ENCODE measurements at regions not wholly inside any gene's neighbourhood (a gene's known extent, or its start where the extent isn't known, plus 50 kb on each side); places are given as distances from the start of the nearest gene placed in this dataset.

DNA sequence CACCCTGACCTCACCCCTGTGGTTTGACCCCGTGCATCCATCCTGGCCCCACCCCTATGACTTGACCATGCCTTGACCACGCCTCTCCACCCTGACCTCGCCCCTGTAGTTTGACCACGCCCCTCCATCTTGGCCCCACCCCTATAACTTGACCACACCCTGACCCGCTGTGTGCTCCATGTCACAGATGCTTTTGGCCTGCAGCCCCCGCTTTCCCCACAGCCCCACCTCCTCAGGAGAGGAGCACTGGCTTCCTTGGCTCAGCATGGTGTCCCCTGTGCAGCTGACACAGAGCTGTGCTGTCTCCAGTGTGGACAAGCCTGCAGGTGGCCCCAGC lies 269.9 kb upstream of the SFSWAP start:
- TF ChIP-seq, protein P1, sequence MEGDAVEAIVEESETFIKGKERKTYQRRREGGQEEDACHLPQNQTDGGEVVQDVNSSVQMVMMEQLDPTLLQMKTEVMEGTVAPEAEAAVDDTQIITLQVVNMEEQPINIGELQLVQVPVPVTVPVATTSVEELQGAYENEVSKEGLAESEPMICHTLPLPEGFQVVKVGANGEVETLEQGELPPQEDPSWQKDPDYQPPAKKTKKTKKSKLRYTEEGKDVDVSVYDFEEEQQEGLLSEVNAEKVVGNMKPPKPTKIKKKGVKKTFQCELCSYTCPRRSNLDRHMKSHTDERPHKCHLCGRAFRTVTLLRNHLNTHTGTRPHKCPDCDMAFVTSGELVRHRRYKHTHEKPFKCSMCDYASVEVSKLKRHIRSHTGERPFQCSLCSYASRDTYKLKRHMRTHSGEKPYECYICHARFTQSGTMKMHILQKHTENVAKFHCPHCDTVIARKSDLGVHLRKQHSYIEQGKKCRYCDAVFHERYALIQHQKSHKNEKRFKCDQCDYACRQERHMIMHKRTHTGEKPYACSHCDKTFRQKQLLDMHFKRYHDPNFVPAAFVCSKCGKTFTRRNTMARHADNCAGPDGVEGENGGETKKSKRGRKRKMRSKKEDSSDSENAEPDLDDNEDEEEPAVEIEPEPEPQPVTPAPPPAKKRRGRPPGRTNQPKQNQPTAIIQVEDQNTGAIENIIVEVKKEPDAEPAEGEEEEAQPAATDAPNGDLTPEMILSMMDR (IDR thresholded peaks at IDR 0.05; ENCODE audit: low read depth, low read length) = no peak
- no peak for TF ChIP-seq POLR2A (IDR thresholded peaks at IDR 0.05; ENCODE audit: extremely low read depth, insufficient read length)
- TF ChIP-seq, protein P2, sequence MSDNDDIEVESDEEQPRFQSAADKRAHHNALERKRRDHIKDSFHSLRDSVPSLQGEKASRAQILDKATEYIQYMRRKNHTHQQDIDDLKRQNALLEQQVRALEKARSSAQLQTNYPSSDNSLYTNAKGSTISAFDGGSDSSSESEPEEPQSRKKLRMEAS (IDR thresholded peaks at IDR 0.05; ENCODE audit: low read depth, low read length) = no peak

All from NB4 (cell line).